GOT3 (cell line): ENCODE measurements at regions not wholly inside any gene's neighbourhood (a gene's known extent, or its start where the extent isn't known, plus 50 kb on each side); places are given as distances from the start of the nearest gene placed in this dataset.

Experiments used
- DNase-seq: peaks from one replicate; lab custom pipeline; 2025; ENCODE audit warnings: mixed read lengths; lab: John Stamatoyannopoulos, UW

DNA sequence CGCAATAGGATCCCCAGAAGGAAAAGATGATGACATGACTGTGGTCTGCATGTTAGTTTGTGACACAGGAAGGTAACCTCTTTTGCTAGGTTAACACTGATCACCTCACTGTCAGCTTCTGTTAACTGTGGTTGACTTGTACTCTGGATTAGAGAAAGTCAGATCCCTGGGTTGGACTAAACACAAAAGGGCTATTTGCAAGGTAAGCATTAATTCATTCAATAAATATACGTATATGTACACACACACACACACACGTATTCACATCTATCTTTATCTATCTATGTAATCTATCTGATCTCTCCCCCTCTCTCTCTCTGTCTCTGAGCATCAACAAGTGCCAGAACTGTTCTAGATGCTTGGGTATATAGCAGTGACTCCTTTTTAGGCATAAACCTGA lies 136.1 kb upstream of the SNX19 start:
- no peak for DNase-seq

DNA sequence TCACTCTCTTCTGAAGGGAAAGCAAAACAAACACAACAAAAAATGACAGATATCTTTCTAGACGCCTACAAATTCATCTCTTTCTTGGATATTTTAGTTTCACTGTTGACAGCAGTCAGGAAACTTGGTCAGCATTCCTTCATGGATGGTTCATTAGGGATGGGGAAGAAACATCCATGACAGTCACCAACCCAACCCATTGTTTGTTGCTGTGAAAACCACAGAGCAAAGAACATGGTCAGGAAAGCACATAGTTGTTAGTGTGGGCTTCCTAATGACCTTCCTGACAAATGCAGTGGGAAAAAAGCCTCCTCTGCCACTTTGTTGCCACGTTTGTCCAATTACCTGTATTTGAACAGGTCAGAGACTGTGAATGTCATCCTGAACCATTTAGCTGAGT lies 139.8 kb upstream of the SNX19 start:
- DNase-seq: no peak

- no peak for DNase-seq
These were observed 147.4 kb upstream of the SNX19 start for GRCh38 chr11:131063638-131064037.

DNA sequence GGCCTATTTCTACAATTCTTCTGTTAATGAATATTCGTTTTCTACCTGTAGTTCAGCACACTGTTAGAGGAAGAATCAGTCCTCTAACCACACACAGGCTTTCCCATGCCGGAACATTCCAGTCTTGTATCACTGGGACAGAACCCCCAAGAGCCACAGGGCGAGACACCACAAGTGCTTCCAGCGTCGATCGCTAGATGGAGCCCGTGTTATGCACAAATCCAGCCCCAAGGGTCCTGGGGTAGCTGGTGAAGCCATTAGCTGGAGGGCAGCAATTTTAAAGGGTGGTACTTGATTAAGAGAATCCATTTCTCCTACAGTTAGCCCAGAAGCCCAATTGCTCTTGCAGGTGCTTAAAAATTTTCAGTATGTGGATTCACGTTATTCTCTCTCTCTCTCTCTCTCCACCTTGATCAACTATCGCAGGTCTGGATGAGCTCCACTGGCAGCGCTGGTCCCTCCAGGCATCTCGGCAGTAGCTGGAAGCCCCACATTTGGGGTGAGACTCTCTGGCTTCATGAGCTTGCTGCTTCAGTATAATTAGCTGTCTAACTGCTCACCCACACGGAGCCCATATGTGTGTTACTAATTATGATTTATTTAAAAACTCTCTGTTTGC lies 148.2 kb upstream of the SNX19 start:
- DNase-seq: no peak

GRCh38 chr11:131065435-131066413 lies 149.4 kb upstream of the SNX19 start:
- DNase-seq: no peak

GRCh38 chr11:131066551-131066950 lies 150.3 kb upstream of the SNX19 start:
- no peak for DNase-seq

DNA sequence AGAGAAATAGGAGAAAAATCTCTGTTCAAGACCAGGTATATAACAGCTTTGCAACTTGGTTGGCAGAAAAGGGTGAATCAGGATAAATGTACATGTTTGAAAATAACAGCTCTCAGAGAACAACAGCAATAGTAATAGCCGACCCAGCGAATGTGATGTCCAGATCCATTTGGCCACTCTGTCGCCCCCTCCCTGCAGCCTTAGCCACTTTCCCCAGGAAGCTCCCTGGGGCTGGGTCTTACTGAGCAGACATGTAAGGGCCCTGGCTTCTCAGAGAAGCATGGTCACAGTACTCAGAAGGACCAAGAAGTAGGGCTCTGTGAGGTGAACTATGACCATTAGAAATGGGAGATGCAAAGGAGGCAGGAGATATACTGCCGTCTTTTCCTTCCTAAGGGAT lies 154.1 kb upstream of the SNX19 start:
- no peak for DNase-seq

GRCh38 chr11:131073167-131073566 lies 156.9 kb upstream of the SNX19 start:
- DNase-seq: no peak

- no peak for DNase-seq
These were observed 158.3 kb upstream of the SNX19 start for GRCh38 chr11:131074573-131074972.

- no peak for DNase-seq
These were observed 161.1 kb upstream of the SNX19 start for GRCh38 chr11:131077340-131077739.

GRCh38 chr11:131079036-131079435 lies 162.8 kb upstream of the SNX19 start:
- no peak for DNase-seq

DNA sequence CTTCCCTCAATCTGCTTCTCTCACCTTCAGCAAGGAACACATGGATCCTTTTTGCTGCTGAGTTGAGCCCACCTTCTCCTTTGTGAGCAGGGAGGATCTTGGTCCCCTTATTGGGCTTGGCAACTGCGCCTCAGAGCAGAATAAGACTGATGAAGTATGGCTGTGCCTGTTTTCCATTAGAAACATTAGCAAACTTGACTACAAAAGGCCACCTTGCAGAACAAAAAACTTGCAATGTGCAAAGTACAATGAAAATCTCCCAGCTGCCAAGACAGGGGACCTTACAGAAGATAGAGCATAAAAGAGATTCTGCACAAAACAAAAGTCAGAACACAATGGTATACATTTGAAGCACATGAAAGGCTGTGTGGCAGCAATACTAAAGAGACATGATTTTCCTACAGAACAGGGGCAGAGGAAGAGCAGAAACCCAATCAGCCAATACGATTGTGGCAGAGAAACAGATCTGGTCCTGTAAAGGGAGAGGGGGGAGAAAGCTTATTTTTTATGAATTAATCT lies 173.5 kb upstream of the SNX19 start:
- no peak for DNase-seq

GRCh38 chr11:131092469-131092868 lies 176.2 kb upstream of the SNX19 start:
- DNase-seq: no peak

- no peak for DNase-seq
These were observed 178.5 kb upstream of the SNX19 start for GRCh38 chr11:131094827-131095226.

- DNase-seq: no peak
These were observed 179.4 kb upstream of the SNX19 start for GRCh38 chr11:131095511-131096185.

GRCh38 chr11:131099013-131099412 lies 182.7 kb upstream of the SNX19 start:
- DNase-seq: no peak

DNA sequence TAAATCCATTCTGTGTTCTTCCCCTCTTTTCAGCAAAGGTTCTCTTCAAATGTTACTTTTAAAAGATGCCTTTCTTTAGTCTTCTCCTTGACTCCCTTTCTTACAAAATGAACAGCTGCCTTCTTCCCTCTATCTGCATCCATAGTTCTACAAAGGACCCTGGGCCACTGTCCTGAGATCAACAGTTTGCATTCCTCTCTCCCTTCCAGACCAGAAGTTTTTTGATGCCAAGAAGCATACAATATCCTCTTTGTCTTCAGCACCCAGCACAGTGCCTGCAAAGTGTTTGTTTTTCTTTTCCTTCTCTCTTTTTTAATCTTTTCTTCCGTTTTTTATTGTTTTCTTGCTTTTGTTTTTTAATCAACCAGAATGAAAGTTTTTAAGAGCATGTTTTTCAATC lies 183.5 kb upstream of the SNX19 start:
- no peak for DNase-seq

- no peak for DNase-seq
These were observed 192.5 kb upstream of the SNX19 start for GRCh38 chr11:131108760-131109159.

DNA sequence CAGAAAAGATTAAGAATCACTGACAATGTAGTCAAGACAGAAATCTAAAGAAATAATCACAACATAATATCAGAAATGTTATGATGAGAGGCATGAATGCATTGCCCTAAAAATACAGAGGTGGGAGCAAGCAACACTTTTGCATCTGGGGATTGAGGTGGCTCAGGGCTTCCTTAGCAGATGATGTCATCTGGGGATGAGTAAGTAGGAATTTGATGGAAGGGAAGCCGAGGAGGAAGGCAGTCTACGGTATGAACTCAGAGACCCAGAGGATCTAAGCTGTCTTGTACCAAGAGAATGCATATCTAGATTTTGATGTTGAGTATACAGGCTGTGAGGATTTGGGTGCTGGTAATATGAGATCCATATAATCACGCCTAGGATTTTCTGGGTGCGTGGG lies 193.0 kb upstream of the SNX19 start:
- no peak for DNase-seq

- no peak for DNase-seq
These were observed 193.5 kb upstream of the SNX19 start for GRCh38 chr11:131109790-131110189.

DNA sequence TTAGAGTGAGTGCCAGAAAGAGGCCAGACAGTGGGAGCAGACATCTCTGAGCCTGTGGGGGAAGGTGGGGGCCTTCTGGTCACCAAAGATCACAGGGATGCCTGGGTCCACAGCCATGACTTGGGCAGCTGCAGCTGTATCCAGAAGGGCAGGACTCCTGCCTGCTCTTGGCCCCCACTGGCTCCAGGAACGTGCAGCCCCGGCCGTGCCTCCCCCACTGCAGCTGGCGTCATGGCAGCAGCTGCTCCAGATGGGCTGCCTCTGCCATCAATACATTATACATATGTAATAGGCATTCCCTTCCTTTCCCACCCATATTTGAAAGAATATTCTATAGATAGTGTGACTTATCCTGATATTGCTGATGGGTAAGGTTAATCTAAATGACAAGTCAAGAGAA lies 195.5 kb upstream of the SNX19 start:
- no peak for DNase-seq

DNA sequence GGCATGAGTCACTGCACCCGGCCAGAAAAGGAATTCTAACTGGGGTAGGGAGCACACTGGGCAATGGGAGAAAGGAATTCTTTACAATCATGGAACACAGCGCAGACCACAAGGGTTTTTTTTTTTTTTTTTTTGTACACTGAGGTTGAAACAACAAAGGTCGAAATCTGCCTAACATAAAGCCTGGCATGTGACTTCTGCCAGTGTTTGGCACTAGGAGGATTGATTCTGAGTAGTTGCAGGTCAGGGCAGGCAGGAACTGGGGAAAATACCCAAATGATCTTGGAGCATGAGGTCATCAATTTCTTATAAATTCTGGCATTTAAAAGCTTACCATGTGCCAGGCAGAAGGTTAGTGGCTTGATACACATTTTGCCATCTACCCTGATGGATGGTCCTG lies 202.0 kb upstream of the SNX19 start:
- no peak for DNase-seq
